Heart left ventricle (tissue), 13 donors: ENCODE measurements at regions not wholly inside any gene's neighbourhood (a gene's known extent, or its start where the extent isn't known, plus 50 kb on each side); places are given as distances from the start of the nearest gene placed in this dataset.

Experiments
- CTCF ChIP-seq, 12 donors: fragments of 200-600 bp; sonication (generic) in 4 of 12; IDR thresholded peaks; one replicate each; pipeline versions ENCODE4 v1.5.0 to v1.8.0; 2018 to 2022; ENCODE audit warnings: antibody characterized with exemption in 12 of 12, mild to moderate bottlenecking in 5 of 12
- POLR2A ChIP-seq, 2 donors: fragments of 450-650 bp; IDR thresholded peaks; one replicate each; pipeline ENCODE4 v1.6.1; 2017; ENCODE audit warnings: antibody characterized with exemption in 2 of 2, mild to moderate bottlenecking in 2 of 2, moderate library complexity in 2 of 2
- donor health status: ischemic (EF 13 %, LVEDD 7.1; RV severe dilation, severe dysfunction).
- donor health status: DM: no; HTN: yes; CAD: no.
- donor health status: DM: no; HTN: no; CAD: no.
- donor health status: ischemic (EF 25% LVEDD 6.9; RV normal size, moderate dysfunction).
- donor health status: ischemic (EF 25% LVEDD 5.7; RV mildly dilated, moderate dysfunction).
- donor health status: ischemic (EF 35%, LVEDD 5.7; RV mildly dilated, moderate dysfunction).
- donor health status: nonischemic (EF 11% LVEDD 7.7; RV severe dilation, severe dysfunction).
- donor health status: DM: yes; HTN: yes; CAD: no.
- donor health status: PGD.
- donor health status: ischemic (EF 29% LVEDD 5.4; RV normal size, mild dysfunction).
- donor health status: nonischemic (EF 23%, LVEDD 6.1; RV moderate dilation, normal function).

GRCh38 chr12:30048371-30048770 lies 264.6 kb upstream of the TMTC1 start:
- TF ChIP-seq CTCF (IDR thresholded peaks at IDR 0.05): no peak
- no peak for TF ChIP-seq POLR2A (IDR thresholded peaks at IDR 0.05)
